ENCODE measurements at regions not wholly inside any gene's neighbourhood (a gene's known extent, or its start where the extent isn't known, plus 50 kb on each side); places are given as distances from the start of the nearest gene placed in this dataset.
"Not testable (repeated sequence)": the region's sequence is repeated elsewhere in the genome, so short reads cannot be mapped to it uniquely, and the experiment has no call there.

DNA sequence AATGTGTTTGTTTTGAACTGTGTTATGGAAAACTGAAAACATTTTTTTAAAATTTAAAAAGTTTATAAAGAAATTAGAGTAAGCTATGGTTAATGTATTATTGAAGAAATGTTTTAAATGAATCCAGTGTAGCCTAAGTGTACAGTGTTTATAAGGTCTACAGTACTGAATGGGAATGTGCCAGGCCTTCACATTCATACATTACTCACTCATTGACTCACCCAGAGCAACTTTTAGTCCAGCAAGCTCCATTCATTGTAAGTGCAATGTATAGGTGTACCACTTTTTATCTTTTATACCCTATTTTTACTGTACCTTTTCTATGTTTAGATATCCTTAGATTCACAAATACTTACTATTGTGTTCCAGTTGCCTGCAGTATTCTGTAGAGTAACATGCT lies 215.1 kb upstream of the THUMPD2 start:
- no peak for TF ChIP-seq EZH2 (IDR thresholded peaks at IDR 0.05)
- TF ChIP-seq POLR2AphosphoS5 (IDR thresholded peaks at IDR 0.05; ENCODE audit: borderline replicate concordance, low read depth, low read length): no peak
- TF ChIP-seq FOXP2 (optimal IDR thresholded peaks at IDR 0.05; ENCODE audit: control extremely low read depth, extremely low read length, insufficient read depth): no peak
- no peak for DNase-seq (ENCODE audit: low read depth, low spot score)
- no peak overlapping the region for H3K9ac ChIP-seq (ENCODE audit: insufficient read length)

DNA sequence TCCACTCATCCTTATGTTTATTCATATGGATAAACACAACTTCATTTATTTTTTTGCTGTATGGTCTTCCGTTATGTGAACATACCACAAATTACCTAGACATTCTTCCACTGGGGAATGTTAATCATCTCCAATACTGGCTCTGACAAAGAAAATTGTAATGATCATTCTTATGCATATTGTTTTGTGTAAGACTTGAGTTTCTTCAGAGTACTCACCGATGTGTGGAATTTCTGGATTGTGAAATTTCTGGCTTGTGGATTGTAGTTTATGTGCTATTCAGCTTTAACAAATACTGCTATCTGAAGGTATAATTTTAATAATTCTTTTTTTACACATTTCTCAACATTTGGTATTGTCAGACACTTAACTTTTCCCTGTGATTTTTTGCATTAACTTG lies 212.2 kb upstream of the THUMPD2 start:
- Histone ChIP-seq H3K4me3 (no peak overlapping the region), H3K9ac (ENCODE audit: insufficient read length) (no peak overlapping the region), H3K36me3 (ENCODE audit: insufficient read depth, low read length) (no peaks in the 10 kb centered on the region), H3K27ac (no peak overlapping the region), H3K9me3 (ENCODE audit: low read depth, low read length) (no peaks in the 10 kb centered on the region)
- TF ChIP-seq POLR2AphosphoS5 (IDR thresholded peaks at IDR 0.05; ENCODE audit: borderline replicate concordance, low read depth, low read length) (no peak), FOXP2 (optimal IDR thresholded peaks at IDR 0.05; ENCODE audit: control extremely low read depth, extremely low read length, insufficient read depth) (no peak), EZH2 (IDR thresholded peaks at IDR 0.05) (no peak)
- DNase-seq (ENCODE audit: low read depth, low spot score): no peak

More for the DNA sequence above, 215.1 kb upstream of the THUMPD2 start:
- Histone ChIP-seq H3K36me3 (ENCODE audit: insufficient read depth, low read length) (no peaks in the 10 kb centered on the region), H3K4me3 (no peak overlapping the region), H3K9me3 (ENCODE audit: low read depth, low read length) (no peaks in the 10 kb centered on the region), H3K27ac (no peak overlapping the region)

DNA sequence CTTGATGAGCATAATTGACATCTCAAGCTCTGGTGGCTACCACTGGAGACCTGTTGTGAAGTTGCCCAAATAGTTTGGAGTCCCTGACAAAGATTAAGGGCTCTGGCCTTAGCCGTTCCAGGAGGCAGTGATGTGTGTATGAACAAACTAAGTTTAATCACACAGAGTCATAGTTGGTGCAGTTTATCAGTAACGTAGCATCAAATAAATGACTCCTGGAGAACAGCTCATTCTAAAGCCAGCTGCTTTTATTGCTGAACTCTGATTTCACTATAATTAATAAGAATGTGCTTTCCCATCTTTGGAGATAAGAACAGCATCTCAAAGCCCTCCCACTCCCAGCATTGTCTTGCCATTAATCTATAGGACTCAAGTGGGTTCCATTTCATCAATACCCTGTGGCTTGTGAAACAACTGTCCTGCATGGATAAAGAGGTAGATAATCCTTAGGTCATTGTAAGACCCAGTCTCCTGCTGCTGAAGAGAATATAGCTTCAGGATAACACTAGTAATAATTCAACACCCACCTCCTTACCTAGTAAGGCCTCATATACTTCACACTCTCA lies 211.4 kb upstream of the THUMPD2 start:
- no peak for DNase-seq (ENCODE audit: low read depth, low spot score)
- Histone ChIP-seq H3K9ac (ENCODE audit: insufficient read length) (no peak overlapping the region), H3K36me3 (ENCODE audit: insufficient read depth, low read length) (no peaks in the 10 kb centered on the region), H3K27ac (no peak overlapping the region), H3K4me3 (no peak overlapping the region), H3K9me3 (ENCODE audit: low read depth, low read length) (no peaks in the 10 kb centered on the region)
- TF ChIP-seq EZH2 (IDR thresholded peaks at IDR 0.05) (no peak), FOXP2 (optimal IDR thresholded peaks at IDR 0.05; ENCODE audit: control extremely low read depth, extremely low read length, insufficient read depth) (no peak), POLR2AphosphoS5 (IDR thresholded peaks at IDR 0.05; ENCODE audit: borderline replicate concordance, low read depth, low read length) (no peak)

DNA sequence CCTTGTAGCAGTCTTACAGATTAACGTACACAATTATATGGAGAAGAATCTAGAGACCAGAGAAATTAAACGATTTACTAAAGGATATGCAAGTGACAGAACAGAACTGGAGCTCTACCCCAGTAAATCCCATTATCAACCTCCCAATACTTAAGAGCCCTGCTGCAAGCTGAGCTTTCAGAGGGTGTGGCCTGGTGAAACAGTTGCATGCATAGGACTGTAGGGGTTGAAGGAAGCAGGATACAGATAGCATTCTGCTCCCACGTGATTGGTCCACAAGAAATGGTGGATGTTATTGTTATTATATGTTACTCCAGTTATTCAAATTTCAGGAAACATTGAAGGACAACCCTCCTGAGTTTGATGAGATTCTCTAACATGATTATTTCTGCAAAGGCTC lies 210.8 kb upstream of the THUMPD2 start:
- Histone ChIP-seq H3K36me3 (ENCODE audit: insufficient read depth, low read length) (no peaks in the 10 kb centered on the region), H3K9me3 (ENCODE audit: low read depth, low read length) (no peaks in the 10 kb centered on the region), H3K4me3 (no peak overlapping the region), H3K9ac (ENCODE audit: insufficient read length) (no peak overlapping the region), H3K27ac (no peak overlapping the region)
- TF ChIP-seq EZH2 (IDR thresholded peaks at IDR 0.05) (no peak), FOXP2 (optimal IDR thresholded peaks at IDR 0.05; ENCODE audit: control extremely low read depth, extremely low read length, insufficient read depth) (no peak), POLR2AphosphoS5 (IDR thresholded peaks at IDR 0.05; ENCODE audit: borderline replicate concordance, low read depth, low read length) (no peak)
- DNase-seq (ENCODE audit: low read depth, low spot score): no peak

DNA sequence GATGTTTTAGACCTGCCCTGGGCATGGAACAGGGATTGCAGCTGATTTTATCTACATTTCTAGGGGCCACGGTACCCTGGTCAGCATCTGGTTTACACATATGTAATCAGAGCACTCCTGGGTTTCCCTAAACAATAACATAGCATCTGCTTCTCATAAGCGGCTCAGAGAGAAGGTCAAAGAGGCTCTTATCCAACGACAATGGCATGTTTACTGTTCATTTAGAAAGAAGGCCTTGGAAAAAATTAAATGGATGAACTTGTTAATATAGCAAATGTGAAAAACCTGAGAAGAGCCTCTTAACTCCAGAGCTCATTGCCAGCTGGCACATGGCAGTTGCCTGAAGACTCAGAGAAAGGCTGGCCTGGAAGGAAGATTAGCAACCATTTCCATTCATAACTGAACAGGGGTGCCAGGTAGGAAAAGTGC lies 202.8 kb upstream of the THUMPD2 start:
- Histone ChIP-seq H3K9me3 (ENCODE audit: low read depth, low read length) (no peaks in the 10 kb centered on the region), H3K9ac (ENCODE audit: insufficient read length) (no peak overlapping the region), H3K27ac (no peak overlapping the region), H3K36me3 (ENCODE audit: insufficient read depth, low read length) (no peaks in the 10 kb centered on the region), H3K4me3 (no peak overlapping the region)
- DNase-seq (ENCODE audit: low read depth, low spot score): no peak
- no peak for TF ChIP-seq POLR2AphosphoS5 (IDR thresholded peaks at IDR 0.05; ENCODE audit: borderline replicate concordance, low read depth, low read length)
- TF ChIP-seq FOXP2 (optimal IDR thresholded peaks at IDR 0.05; ENCODE audit: control extremely low read depth, extremely low read length, insufficient read depth): no peak
- no peak for TF ChIP-seq EZH2 (IDR thresholded peaks at IDR 0.05)

DNA sequence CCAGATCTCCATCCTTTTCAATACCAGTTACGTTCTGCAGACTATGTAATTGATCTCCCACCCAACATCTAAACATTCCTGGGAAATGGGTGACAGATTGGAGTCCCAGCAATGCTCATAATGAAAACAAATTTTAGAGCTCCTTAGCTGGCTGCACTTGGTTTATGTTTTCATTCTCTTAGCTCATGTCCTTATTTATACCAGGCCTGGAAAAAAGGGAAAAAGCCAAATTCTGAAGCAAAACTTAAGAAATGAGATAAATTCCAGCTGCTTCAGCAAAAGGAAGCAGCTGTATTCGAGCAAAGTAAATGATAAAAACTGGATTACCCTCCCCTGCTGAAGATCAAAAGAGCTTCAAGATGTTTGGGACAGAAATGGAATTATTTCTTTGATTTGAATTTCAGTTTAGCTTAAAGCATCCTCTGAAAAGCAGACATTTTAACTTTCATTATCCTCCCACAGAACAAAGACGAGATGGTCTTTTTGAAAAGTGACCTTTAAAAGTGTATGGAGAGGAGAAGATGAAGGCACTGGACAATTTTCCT lies 196.5 kb upstream of the THUMPD2 start:
- Histone ChIP-seq H3K9ac (ENCODE audit: insufficient read length) (no peak overlapping the region), H3K27ac (no peak overlapping the region), H3K9me3 (ENCODE audit: low read depth, low read length) (no peaks in the 10 kb centered on the region), H3K4me3 (no peak overlapping the region), H3K36me3 (ENCODE audit: insufficient read depth, low read length) (no peaks in the 10 kb centered on the region)
- DNase-seq (ENCODE audit: low read depth, low spot score): no peak
- TF ChIP-seq FOXP2 (optimal IDR thresholded peaks at IDR 0.05; ENCODE audit: control extremely low read depth, extremely low read length, insufficient read depth) (no peak), POLR2AphosphoS5 (IDR thresholded peaks at IDR 0.05; ENCODE audit: borderline replicate concordance, low read depth, low read length) (no peak), EZH2 (IDR thresholded peaks at IDR 0.05) (no peak)

DNA sequence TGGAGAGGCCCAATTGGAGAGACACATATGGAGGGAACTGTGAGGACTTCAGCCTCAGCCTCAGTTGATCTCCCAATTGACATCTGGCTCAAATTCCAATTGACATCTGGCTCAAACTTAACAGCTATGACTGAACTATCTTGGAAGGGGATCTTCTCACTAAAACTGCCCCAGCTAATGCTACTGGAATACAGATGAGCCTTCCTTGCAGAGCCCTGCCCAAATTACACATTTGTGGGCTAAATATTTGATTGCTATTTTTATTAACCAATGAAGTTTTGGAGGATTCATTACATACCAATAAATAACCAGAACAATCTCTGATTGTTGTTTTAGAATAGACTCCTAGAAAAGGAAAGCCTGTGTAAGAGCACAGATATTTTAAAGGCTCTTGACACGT lies 189.0 kb upstream of the THUMPD2 start:
- DNase-seq (ENCODE audit: low read depth, low spot score): no peak
- Histone ChIP-seq H3K9me3 (ENCODE audit: low read depth, low read length) (no peaks in the 10 kb centered on the region), H3K27ac (no peak overlapping the region), H3K4me3 (no peak overlapping the region), H3K9ac (ENCODE audit: insufficient read length) (no peak overlapping the region), H3K36me3 (ENCODE audit: insufficient read depth, low read length) (no peaks in the 10 kb centered on the region)
- TF ChIP-seq EZH2 (IDR thresholded peaks at IDR 0.05): no peak
- TF ChIP-seq FOXP2 (optimal IDR thresholded peaks at IDR 0.05; ENCODE audit: control extremely low read depth, extremely low read length, insufficient read depth): no peak
- TF ChIP-seq POLR2AphosphoS5 (IDR thresholded peaks at IDR 0.05; ENCODE audit: borderline replicate concordance, low read depth, low read length): no peak

DNA sequence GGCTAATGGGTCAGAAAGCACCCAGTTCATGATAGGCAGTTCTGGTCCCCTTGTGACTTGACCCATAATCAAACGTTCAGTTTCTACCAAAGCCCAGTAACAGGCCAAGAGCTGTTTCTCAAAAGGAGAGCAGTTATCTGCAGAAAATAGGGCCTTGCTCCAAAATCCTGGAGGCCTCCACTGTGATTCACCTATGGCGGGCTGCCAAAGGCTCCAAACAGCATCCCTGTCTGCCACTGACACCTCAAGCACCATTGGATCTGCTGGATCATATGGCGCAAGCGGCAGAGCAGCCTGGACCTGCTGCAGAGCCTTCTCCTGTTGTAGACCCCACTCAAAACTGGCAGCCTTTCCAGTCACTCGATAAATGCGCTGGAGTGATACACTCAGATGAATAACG lies 181.6 kb upstream of the THUMPD2 start:
- H3K9me3 ChIP-seq (ENCODE audit: low read depth, low read length); H3K4me3 ChIP-seq; H3K36me3 ChIP-seq (ENCODE audit: insufficient read depth, low read length); H3K9ac ChIP-seq (ENCODE audit: insufficient read length); DNase-seq (ENCODE audit: low read depth, low spot score); H3K27ac ChIP-seq: not testable (repeated sequence)

DNA sequence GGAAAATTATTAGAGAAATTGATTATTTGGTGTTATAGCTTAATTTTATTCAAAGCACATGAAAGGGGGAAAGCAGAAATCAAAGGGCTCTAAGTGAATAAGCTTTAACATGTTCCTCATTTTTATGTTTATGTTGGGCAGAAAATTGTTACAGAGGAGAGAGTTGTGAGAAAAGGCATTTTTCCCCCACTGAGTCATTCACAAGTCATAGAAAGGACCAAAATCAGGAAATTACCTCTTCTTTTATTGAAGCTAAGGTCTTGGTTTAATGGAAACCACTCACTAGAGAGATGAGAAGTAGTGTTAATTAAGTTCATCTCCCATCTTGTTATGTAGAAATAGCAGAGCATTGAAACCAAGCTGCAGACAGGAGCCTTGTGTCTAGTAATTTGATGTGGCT lies 175.3 kb upstream of the THUMPD2 start:
- TF ChIP-seq EZH2 (IDR thresholded peaks at IDR 0.05) (no peak), POLR2AphosphoS5 (IDR thresholded peaks at IDR 0.05; ENCODE audit: borderline replicate concordance, low read depth, low read length) (no peak), FOXP2 (optimal IDR thresholded peaks at IDR 0.05; ENCODE audit: control extremely low read depth, extremely low read length, insufficient read depth) (no peak)
- Histone ChIP-seq H3K27ac (no peak overlapping the region), H3K4me3 (no peak overlapping the region), H3K36me3 (ENCODE audit: insufficient read depth, low read length) (no peaks in the 10 kb centered on the region), H3K9ac (ENCODE audit: insufficient read length) (no peak overlapping the region), H3K9me3 (ENCODE audit: low read depth, low read length) (no peaks in the 10 kb centered on the region)
- no peak for DNase-seq (ENCODE audit: low read depth, low spot score)
